Spleen (tissue), 7 donors: ENCODE measurements at regions not wholly inside any gene's neighbourhood (a gene's known extent, or its start where the extent isn't known, plus 50 kb on each side); places are given as distances from the start of the nearest gene placed in this dataset.

Experiments used
- CTCF ChIP-seq, 11 experiments: fragments of 200-600 bp in 7 of 11; fragments of 450-650 bp in 4 of 11; sonication (generic) in 4 of 11; IDR thresholded peaks in 8 of 11; conservative IDR thresholded peaks in 3 of 11; 1 replicate in 7 of 11; 2 replicates in 4 of 11; pipeline versions ENCODE4 v1.4.0 to v1.8.0; 2016 to 2021; ENCODE audit warnings: antibody characterized with exemption in 11 of 11, inconsistent platforms in 4 of 11, mild to moderate bottlenecking in 1 of 11
- POLR2A ChIP-seq, 3 donors: fragments of 450-650 bp; IDR thresholded peaks; one replicate each; pipeline ENCODE4 v1.5.1; 2017; ENCODE audit warnings: antibody characterized with exemption in 3 of 3, mild to moderate bottlenecking in 1 of 3
- POLR2AphosphoS5 ChIP-seq, 3 donors: sonication (generic); formaldehyde crosslinking; IDR thresholded peaks; one replicate each; pipeline ENCODE4 v1.5.1; 2017; ENCODE audit warnings: antibody characterized with exemption in 3 of 3
- donor health status: DM: no; HTN: no; CAD: no; lungs with moderate emphysema.
- donor health status: DM: no; HTN: no; CAD: no.
- donor health status: DM: no; HTN: no; CAD: no.

- no peak for TF ChIP-seq CTCF (IDR thresholded peaks at IDR 0.05 in 8 of 11, conservative IDR thresholded peaks at IDR 0.05 in 3 of 11)
- TF ChIP-seq POLR2A (IDR thresholded peaks at IDR 0.05) = no peak
- TF ChIP-seq POLR2AphosphoS5 (IDR thresholded peaks at IDR 0.05) = no peak
Observed at GRCh38 chr2:66034467-66034866, 400.5 kb upstream of the MEIS1 start.
